ENCODE measurements at regions not wholly inside any gene's neighbourhood (a gene's known extent, or its start where the extent isn't known, plus 50 kb on each side); places are given as distances from the start of the nearest gene placed in this dataset.

DNA sequence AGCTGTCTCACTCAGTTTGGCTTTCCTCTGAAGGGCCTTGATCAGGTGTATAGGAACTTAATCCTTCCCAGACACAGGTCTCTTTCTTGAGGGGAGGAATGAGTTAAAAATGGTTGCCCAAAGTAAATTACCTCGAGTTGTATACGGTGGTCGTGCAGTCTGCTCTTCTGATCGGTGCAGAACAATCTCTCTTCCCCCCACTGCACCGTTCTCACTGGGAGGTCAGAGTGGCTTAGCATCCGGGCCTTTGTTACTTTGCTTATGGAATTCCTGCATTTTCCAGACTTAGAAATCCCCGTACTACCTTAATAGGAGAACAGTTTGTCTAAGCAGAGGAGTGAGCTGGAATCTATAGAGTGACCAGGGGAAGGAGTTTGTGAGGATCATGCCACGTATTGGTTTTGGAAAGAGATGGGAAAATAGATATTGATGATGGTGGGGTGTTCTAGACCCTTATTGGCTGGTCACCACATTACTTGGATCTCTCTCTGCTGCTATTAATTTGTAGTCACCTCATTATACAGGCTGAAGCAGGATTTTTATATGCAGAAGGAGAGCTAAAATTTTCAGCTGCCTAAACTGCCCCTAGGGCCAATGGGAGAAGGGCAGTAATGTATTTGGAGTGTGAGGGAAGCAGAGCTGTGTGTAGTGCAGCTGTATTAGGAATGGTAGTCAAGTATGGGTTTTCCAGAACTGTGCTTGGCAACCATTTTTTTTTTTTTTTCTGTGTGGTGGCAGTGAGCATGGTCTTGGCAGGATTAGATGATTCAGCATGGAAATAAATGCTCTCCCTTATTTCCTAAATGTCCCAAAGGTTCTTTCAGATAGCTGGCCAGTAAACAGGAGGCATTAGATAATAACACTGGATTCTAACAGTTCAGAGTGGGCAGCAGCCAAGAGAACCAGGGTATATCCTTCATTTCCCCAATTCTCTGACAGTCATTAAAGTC lies 81.5 kb downstream of the NDUFS5 start:
- no peak for DNase-seq (ENCODE audit: low spot score)

DNA sequence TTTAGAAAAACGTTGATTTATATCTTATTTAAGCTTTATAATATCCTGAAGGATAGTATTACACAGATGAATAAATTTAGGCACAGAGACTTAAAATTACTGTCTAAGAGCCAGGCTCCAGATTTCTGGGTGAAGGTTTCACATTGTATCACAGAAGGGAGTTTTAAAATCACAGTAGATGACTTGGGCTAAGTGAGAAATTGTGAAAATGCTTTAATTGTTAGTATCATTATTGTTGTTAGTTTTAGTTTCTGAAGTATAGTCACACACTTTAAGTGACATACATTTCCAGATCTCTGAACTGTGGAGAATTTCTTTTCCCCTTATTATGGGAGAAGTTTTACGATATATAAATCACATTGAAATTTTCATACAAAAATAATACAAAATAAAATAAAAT lies 83.5 kb downstream of the NDUFS5 start:
- DNase-seq (ENCODE audit: low spot score): no peak

DNA sequence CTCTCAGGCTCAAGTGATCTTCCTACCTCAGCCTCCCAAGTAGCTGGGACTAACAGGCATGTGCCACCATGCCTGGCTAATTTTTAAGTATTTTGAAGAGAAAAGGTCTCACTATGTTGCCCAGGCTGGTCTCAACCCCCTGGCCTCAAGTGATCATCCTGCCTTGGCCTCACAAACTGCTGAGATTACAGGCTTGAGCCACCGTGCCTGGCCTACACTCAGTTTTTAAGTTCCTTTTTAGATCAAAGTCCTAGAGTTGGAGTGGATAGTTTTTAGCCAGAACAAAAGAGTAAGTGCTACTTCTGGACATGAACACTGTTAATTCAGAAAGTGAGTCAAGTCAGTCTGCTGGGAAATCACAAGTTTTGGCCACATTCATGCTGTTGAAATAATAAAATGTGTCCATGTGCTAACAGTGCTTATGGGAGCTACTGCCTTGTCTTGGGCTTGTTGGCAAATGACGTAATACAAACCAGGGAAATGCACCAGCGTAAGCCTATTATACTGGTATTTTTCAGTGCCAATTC lies 84.2 kb downstream of the NDUFS5 start:
- no peak for DNase-seq (ENCODE audit: low spot score)

DNA sequence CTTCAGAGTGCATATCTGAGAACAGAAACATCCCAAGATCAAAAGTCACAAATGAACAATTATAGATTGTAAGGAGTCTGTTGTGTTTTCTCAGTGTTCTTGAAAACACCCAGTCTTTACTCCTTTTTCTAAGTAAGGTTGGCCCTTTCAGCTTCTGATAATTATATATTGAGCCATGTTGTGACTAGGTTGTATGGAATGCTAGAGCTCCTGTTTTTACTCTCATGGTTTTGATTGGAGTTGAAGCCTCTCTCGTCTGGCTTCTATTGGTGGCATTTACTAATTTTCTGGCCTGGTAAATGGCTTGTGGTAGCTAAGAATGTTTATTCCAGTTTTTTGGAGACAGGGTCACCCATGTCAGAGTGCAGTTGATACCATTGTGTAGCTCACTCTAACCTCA lies 84.7 kb downstream of the NDUFS5 start:
- DNase-seq (ENCODE audit: low spot score): no peak

DNA sequence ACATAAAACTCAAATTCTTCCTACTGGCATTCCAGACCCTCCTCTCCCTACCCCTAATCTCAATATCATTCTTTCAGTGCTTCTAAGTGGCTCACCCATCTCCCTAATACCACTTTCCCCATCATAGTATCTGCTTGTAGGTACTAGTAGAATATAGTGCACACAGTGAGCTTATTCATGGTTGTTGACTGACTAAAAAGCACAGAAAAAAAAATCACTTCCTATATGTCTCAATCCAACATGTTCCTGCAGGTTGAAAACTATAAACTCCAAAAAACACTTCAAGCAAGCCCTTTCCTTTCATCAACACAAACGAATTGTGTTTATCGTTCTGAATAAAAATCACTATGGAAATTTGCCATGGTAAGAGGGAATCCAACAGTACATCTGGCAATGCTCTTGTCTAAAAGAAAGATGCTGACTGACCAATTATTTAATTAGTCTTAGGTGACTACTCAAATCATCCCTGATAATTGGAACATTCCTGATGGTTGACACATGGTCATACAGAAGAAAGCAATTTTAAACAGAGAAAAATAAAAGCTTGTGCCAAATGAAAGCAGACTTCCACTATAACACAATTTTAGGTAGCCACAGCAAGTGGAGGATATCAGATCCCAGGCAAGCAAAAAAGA lies 87.1 kb downstream of the NDUFS5 start:
- no peak for DNase-seq (ENCODE audit: low spot score)

DNA sequence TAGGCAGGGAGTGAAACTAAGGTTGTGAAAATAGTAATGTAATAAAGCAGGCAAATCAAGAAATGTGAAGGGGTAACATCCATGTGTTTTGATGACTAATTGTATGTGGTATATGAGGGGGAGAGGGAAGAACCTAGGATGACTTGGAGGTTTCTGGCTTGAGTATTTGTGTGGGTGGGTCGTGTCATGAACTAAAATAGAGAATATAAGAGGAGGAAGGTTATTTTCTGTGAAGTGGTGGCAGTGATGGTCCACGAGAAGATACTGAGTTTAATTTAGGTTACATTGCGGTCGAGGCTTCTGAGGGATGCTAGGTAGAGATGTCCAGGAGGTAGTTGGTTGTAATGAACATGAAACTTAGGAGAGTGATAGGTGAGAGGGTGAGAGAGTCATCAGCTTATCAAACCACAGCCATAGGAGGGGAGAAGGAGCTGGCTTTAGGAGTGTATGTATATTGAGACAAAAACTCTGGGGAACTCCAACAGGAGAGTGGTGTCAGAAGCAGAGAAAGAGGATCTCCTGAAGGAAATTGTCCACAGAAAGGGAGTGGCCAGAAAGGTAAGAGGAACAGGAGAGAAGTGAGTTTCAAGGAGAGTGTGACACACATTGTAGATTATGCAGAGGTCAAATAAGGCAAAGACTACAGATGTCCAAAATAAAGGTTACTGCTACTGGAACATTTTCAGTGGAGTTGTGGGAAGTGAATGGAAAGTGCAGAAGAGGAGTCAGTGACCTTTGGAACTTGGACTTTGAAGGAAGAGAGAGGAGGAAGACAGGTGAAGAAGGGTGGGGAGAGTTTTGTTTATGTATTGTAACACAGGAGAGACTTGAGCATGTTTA lies 89.0 kb upstream of the MACF1 start:
- DNase-seq (ENCODE audit: low spot score): no peak

DNA sequence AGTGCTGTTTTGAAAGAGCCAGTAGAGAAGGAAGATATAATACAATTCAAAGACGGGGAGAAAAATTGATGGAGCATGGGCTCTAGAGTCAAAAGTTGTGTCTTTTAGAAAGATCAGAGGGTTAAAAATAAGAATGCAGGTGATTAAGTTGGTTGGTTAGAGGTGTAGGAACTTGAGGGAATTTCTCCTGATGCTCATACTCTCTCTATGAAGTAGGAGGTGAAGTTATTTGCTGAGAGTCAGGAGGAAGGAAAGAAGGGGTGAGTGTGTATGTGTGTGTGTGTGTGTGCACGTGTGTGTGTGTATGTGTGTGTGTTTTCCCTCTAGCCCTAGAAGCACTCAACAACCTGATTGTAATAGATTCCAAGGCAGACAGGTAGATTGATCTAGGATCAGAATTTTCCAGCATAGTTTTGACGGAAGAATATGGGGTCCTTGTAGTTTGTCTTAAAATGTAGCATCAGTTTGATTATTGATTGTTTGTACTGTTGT lies 88.3 kb upstream of the MACF1 start:
- no peak for DNase-seq (ENCODE audit: low spot score)

DNA sequence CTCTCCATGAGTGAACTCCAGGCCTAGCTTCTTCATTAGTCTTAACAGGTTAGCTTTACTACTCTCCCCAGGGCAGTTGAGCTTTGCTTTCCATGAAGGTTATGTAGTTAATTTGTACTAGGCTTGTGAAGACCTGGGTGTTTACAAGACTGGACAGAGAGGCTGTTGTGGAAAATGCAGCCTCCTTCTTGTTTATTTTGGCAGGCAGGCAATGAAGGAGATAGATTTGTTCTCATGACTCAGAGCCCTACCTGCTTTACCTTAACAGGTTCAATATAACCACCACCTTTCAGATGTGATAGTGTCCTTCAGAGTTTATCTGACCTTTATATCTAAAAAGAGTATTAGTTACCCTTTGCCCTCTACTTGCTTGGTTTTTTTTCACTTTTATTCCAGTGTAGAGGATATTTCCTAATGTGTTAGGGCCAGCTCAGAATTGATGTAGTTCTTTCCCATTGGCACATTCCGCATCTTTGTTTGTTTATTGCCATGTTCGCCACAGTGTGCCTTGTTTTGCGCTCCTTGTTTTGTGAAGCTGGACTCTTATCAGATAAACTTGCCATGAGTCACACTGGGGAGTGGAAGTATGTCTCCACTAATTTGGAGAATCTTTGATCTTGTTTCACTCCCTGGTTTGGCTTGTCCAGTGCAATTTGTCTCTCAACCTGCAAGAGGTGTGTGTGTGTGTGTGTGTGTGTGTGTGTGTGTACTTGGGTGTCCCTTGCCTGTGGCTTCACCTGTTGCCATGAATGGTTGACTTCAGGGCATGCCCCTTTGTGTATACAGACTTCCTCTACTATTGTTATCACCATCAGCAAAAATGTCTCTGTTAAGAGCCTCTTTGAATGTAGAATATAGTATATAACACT lies 87.4 kb upstream of the MACF1 start:
- no peak for DNase-seq (ENCODE audit: low spot score)

DNA sequence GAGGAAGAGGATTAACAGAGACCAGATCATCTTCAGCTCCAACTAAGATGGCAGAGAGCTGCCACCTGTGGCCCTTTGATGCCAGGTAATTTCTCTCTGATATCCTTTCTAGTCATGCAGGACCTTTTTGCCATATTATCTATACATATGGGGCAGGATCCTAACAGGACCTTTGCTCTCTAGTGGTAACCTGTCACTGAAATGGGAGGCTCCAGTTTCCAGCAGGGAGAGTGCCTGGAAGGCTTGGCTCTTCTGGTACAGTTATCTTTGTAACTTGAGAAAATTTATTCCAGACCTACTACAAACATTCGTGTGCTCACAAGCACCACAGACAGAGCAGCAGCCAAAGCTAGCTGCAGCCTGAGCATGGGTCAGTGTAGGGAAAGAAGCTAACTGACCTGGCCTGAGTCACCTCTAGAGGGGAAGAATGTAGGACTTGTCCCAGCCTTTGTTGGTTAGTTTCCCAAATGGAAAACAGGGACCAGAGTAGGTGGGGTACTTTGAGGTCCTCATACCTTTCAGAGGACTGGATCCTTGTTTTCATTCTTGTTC lies 86.5 kb upstream of the MACF1 start:
- no peak for DNase-seq (ENCODE audit: low spot score)

DNA sequence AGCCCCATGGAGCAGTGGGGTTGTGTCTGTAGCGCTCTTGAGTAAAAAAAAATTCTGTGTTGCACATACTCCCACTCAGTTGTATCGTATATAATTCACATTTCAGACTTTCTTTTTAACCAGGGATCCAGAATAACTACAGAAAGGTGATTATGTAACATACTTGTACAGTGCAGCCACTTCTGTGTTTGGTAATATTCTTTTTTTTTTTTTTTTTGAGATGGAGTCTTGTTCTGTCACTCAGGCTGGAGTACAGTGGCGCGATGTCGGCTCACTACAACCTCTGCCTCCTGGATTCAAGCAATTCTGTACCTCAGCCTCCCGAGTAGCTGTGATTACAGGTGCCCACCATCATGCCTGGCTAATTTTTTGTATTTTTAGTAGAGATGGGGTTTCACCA lies 82.4 kb upstream of the MACF1 start:
- DNase-seq (ENCODE audit: low spot score): no peak

DNA sequence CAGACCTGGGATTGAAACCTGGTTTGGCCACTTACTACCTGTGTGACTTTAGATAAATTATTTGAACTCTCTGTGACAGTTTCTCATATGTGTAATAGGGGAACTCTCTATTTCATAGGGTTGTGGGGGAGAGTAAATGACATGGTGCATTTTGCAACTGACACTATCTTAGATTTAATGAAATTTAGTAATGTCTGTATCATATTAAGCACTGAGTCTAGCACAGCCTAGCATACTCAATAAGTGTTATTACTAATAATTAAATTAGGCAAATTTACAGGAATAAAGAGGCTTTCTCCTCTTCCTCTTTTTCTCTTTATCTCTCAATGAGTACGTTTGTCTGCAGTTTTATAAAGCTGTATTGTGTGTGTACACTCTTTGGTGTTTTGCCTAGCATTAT lies 80.2 kb upstream of the MACF1 start:
- DNase-seq (ENCODE audit: low spot score): no peak

DNA sequence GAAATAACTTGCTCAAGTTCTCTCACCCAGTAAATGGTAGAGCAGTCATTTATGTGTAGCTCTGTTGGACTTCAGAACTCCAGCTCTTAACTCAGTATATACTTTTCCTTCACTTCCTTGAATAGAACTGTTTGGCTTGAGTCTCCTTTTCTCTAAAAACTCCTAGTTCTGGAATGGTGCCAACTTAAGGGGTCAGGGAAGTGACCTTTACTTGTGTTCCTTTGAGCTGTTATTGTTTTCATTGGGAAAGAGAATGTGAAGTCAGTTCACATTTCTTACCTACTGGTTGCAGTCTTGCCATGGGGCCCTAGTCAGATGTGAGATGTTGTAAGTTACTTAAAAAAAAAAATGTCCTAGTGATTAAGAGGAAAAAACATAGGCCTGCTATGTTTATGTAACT lies 77.0 kb upstream of the MACF1 start:
- no peak for DNase-seq (ENCODE audit: low spot score)

DNA sequence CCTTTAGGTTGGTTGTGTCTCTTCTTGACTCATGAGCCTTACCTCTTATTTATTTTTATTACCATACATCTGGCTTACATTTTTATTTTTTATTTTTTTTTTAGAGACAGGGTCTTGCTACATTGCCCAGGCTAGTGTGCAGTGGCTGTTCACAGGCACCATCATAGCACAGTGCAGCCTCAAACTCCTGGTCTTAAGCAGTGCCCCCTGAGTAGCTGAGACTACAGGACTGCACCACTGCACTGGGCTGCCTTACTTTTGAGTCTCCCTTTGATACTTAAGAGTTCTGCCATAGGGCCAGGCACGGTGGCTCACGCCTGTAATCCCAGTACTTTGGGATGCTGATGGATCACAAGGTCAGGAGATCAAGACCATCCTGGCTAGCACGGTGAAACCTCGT lies 76.4 kb upstream of the MACF1 start:
- no peak for DNase-seq (ENCODE audit: low spot score)

DNA sequence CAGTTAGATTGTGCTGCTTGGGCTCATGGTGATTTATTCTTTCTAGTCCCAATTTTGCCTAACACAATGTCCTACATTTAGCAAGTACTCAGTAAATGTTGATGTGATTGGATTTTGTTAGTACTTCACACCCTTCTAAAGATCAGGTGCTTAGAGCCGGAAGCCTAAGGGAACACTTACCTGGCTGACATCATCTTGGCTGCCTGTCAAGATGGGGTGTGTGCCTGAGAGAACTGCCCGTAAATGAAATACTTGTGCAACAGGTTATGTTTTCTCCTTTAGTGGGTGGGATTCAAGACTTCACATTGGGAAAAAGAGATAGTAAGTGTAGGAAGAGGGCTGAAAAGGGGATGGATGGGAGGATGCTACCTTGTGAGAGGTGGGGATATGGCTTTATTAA lies 75.5 kb upstream of the MACF1 start:
- no peak for DNase-seq (ENCODE audit: low spot score)

DNA sequence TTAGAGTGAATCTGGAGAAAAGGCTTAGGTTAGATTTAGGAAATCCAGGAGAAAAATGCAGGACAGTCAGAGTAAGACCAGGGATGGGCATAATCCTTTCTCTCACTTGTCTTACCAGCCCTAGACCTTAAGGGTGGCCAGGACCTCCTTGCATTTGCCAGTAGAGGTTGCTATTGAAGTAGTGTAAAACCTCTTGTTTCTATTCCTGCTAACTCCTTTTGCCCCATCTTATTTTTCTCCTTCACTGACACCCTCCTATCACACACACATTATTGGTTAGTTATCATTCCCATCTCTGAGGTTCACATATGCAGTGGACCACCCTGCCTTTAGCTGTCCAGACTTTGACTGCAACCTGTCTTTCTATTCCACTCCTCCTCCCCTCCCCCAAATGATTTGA lies 75.0 kb upstream of the MACF1 start:
- DNase-seq (ENCODE audit: low spot score): no peak

DNA sequence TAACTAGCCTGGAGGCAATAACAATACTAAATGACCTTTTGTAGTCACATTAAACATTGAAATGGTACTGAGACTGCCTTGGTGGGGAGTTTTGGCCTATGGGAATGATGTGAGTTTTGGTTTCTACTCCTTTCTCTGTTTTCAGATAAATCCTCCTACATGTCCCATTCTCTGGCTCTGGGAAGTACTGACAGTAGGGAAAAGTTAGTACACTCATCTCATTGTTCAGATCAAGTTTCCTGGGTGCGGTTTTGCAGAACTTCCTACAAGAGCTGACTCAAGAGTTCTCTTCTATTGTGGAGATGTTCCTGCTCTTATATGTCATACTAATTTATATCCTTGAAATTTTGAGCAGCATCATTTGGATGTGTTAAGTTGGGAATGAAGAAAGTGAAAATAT lies 74.2 kb upstream of the MACF1 start:
- DNase-seq (ENCODE audit: low spot score): no peak

DNA sequence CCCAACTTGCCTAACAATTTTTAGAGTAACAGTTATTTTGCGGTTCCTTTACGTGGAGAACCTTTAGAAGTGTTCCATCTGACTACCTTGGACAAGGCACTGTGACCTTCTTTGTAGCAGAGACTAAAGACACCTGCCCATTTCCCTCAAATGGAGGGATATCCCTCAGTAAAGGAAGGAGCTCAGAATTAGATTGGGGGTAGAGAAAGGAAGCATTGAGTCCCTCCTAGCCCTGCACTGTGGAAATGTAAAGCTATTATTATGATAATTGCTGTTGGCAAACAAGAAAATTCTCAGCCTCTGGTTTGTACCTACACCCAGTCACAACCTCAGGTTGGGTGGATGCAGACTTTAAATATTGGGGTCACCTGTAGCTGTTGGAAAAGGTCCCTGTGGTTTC lies 72.6 kb upstream of the MACF1 start:
- no peak for DNase-seq (ENCODE audit: low spot score)

DNA sequence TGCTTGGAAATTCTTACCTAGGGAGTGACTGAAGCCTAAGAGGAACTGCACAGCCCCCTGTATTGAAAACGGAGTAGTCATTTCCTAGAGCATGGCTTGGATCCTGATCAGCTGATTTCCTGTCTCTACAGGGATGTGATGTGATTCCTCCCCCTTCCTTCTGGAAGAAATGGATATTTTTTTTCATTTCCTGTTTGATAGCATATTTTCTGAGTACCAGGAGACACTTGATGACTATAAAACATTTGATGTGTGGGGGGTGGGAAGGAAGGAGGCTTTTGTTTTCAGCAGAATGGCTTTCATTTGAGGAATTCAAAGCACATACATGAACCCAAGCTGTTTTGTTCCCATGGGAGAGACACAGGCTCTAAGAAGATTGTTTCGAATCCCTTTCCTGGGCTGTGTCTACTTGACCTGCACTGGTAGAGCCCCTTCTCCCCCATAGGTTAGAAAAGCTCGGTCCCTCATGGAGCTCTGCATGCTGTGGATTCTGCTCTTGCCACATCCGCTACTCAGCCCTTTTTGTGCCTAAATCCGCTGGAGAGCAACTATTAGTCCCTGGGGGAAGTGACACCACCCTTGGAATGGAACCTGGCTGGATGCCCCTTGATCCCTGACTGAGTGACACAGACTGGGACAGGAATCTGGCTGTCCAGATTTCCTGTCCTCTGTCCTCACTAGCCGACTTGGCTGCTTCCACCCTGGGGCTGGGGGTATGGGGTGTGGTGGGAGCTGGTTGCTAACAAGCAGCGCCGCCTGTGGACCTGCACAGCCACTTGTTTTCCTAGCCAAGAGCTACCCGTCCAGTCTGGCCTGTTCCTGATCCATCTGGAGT lies 71.8 kb upstream of the MACF1 start:
- DNase-seq (ENCODE audit: low spot score): no peak

DNA sequence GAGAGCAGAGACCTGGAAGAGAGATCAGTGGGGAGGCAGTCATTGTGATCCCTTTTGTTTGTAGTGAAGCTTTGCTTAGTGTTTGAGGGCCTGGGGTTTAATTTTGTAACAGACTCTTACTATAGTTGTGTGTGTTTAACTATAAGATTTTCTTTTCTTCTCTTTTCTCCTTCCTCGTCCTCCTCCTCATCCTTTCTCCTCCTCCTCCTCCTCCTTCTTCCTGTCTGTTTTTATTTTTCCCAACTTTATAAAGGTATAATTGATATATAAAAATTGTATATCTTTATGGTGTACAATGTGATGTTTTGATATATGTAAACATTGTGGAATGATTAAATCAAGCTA lies 71.2 kb upstream of the MACF1 start:
- DNase-seq (ENCODE audit: low spot score): no peak

DNA sequence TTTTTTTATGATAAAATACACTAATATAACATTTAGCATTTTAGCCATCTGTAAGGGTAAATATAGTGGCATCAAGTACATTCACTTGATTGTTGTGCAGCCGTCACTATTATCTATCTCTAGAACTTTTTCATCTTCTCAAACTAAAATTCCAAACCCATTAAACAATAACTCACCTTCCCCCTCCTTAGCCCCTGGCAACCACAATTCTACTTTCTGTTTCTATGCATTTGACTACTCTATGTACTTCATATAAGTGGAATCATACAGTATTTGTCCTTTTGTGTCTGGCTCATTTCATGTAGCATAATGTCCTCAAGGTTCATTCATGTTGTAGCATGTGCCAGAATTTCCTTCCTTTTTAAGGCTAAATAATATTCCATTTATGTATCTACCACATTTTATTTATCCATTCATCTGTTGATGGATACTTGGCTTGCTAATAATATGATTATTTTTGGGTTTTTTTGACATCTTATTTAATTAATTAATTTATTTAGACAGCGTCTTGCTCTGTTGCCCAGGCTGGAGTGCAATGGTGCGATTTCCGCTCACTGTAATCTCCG lies 69.6 kb upstream of the MACF1 start:
- no peak for DNase-seq (ENCODE audit: low spot score)
